ENCODE measurements at regions not wholly inside any gene's neighbourhood (a gene's known extent, or its start where the extent isn't known, plus 50 kb on each side); places are given as distances from the start of the nearest gene placed in this dataset.

GRCh38 chrX:40268188-40268520, 170.4 kb upstream of the BCOR start:
- 88% methylated on average over 2 of the region's 4 CpGs for WGBS (ENCODE audit: insufficient coverage, low lambda C conversion rate)

GRCh38 chrX:40267334-40268187, 169.8 kb upstream of the BCOR start:
- Histone ChIP-seq H3K27ac (ENCODE audit: low read length) (no peak overlapping the region), H3K36me3 (ENCODE audit: control insufficient read depth, insufficient read depth, low read length) (no peaks in the 10 kb centered on the region), H3K4me3 (ENCODE audit: low read length) (peak overlapping the region; percentile 47), H3K27me3 (ENCODE audit: control insufficient read depth, insufficient read depth, low read length) (no peaks in the 10 kb centered on the region), H3K4me1 (ENCODE audit: control insufficient read depth, insufficient read depth, low read length) (peaks cover 20% of the 10 kb centered on the region), H3K9me3 (ENCODE audit: control insufficient read depth, low read depth, low read length) (no peaks in the 10 kb centered on the region)
- DNase-seq, result no peak
- no CpG with 5 or more reads among the region's 29 CpGs for WGBS (ENCODE audit: insufficient coverage, low lambda C conversion rate)

More at GRCh38 chrX:40268188-40268520, 170.4 kb upstream of the BCOR start:
- H3K4me1 ChIP-seq (ENCODE audit: control insufficient read depth, insufficient read depth, low read length), result peaks cover 14% of the 10 kb centered on the region
- no peak overlapping the region for H3K4me3 ChIP-seq (ENCODE audit: low read length)
- no peaks in the 10 kb centered on the region for H3K27me3 ChIP-seq (ENCODE audit: control insufficient read depth, insufficient read depth, low read length)
- H3K27ac ChIP-seq (ENCODE audit: low read length), result no peak overlapping the region
- no peaks in the 10 kb centered on the region for H3K9me3 ChIP-seq (ENCODE audit: control insufficient read depth, low read depth, low read length)
- H3K36me3 ChIP-seq (ENCODE audit: control insufficient read depth, insufficient read depth, low read length), result no peaks in the 10 kb centered on the region
- DNase-seq, result no peak

GRCh38 chrX:40266490-40267333, 169.0 kb upstream of the BCOR start:
- no CpG with 5 or more reads among the region's 42 CpGs for WGBS (ENCODE audit: insufficient coverage, low lambda C conversion rate)
- peak overlapping the region; percentile 10 for H3K27ac ChIP-seq (ENCODE audit: low read length)
- peak; percentile 48 to 74 for DNase-seq
- no peaks in the 10 kb centered on the region for H3K27me3 ChIP-seq (ENCODE audit: control insufficient read depth, insufficient read depth, low read length)
- peak overlapping the region; percentile 47 for H3K4me3 ChIP-seq (ENCODE audit: low read length)
- H3K9me3 ChIP-seq (ENCODE audit: control insufficient read depth, low read depth, low read length), result no peaks in the 10 kb centered on the region
- H3K4me1 ChIP-seq (ENCODE audit: control insufficient read depth, insufficient read depth, low read length), result peaks cover 27% of the 10 kb centered on the region
- no peaks in the 10 kb centered on the region for H3K36me3 ChIP-seq (ENCODE audit: control insufficient read depth, insufficient read depth, low read length)

- Histone ChIP-seq H3K36me3 (ENCODE audit: control insufficient read depth, insufficient read depth, low read length) (no peaks in the 10 kb centered on the region), H3K27ac (ENCODE audit: low read length) (no peak overlapping the region), H3K27me3 (ENCODE audit: control insufficient read depth, insufficient read depth, low read length) (no peaks in the 10 kb centered on the region), H3K4me1 (ENCODE audit: control insufficient read depth, insufficient read depth, low read length) (peaks cover 32% of the 10 kb centered on the region), H3K4me3 (ENCODE audit: low read length) (no peak overlapping the region), H3K9me3 (ENCODE audit: control insufficient read depth, low read depth, low read length) (no peaks in the 10 kb centered on the region)
- WGBS (ENCODE audit: insufficient coverage, low lambda C conversion rate), result no CpG with 5 or more reads among the region's 7 CpGs
- DNase-seq, result no peak
Observed at GRCh38 chrX:40265936-40266335, 168.2 kb upstream of the BCOR start.

- Histone ChIP-seq H3K9me3 (ENCODE audit: control insufficient read depth, low read depth, low read length) (no peaks in the 10 kb centered on the region), H3K36me3 (ENCODE audit: control insufficient read depth, insufficient read depth, low read length) (no peaks in the 10 kb centered on the region), H3K27ac (ENCODE audit: low read length) (peak overlapping the region; percentile 91), H3K4me1 (ENCODE audit: control insufficient read depth, insufficient read depth, low read length) (peaks cover 32% of the 10 kb centered on the region), H3K4me3 (ENCODE audit: low read length) (no peak overlapping the region), H3K27me3 (ENCODE audit: control insufficient read depth, insufficient read depth, low read length) (no peaks in the 10 kb centered on the region)
- DNase-seq, result no peak
- no CpG with 5 or more reads among the region's 8 CpGs for WGBS (ENCODE audit: insufficient coverage, low lambda C conversion rate)
Observed at GRCh38 chrX:40263014-40263560, 165.3 kb upstream of the BCOR start.

GRCh38 chrX:40262157-40263013, 164.6 kb upstream of the BCOR start:
- Histone ChIP-seq H3K9me3 (ENCODE audit: control insufficient read depth, low read depth, low read length) (no peaks in the 10 kb centered on the region), H3K27ac (ENCODE audit: low read length) (peak overlapping the region; percentile 91), H3K27me3 (ENCODE audit: control insufficient read depth, insufficient read depth, low read length) (no peaks in the 10 kb centered on the region), H3K4me1 (ENCODE audit: control insufficient read depth, insufficient read depth, low read length) (peaks cover 28% of the 10 kb centered on the region), H3K36me3 (ENCODE audit: control insufficient read depth, insufficient read depth, low read length) (no peaks in the 10 kb centered on the region), H3K4me3 (ENCODE audit: low read length) (no peak overlapping the region)
- DNase-seq, result peak; percentile 86 to 90
- no CpG with 5 or more reads among the region's 13 CpGs for WGBS (ENCODE audit: insufficient coverage, low lambda C conversion rate)

- Histone ChIP-seq H3K36me3 (ENCODE audit: control insufficient read depth, insufficient read depth, low read length) (no peaks in the 10 kb centered on the region), H3K27me3 (ENCODE audit: control insufficient read depth, insufficient read depth, low read length) (no peaks in the 10 kb centered on the region), H3K4me1 (ENCODE audit: control insufficient read depth, insufficient read depth, low read length) (peaks cover 28% of the 10 kb centered on the region), H3K27ac (ENCODE audit: low read length) (peak overlapping the region; percentile 91), H3K4me3 (ENCODE audit: low read length) (no peak overlapping the region), H3K9me3 (ENCODE audit: control insufficient read depth, low read depth, low read length) (no peaks in the 10 kb centered on the region)
- DNase-seq, result no peak
- WGBS (ENCODE audit: insufficient coverage, low lambda C conversion rate), result no CpG with 5 or more reads among the region's 7 CpGs
Observed at GRCh38 chrX:40261833-40262156, 164.0 kb upstream of the BCOR start.

GRCh38 chrX:40260146-40260747, 162.5 kb upstream of the BCOR start:
- WGBS (ENCODE audit: insufficient coverage, low lambda C conversion rate), result no CpG with 5 or more reads among the region's 14 CpGs
- H3K4me1 ChIP-seq (ENCODE audit: control insufficient read depth, insufficient read depth, low read length), result peaks cover 20% of the 10 kb centered on the region

GRCh38 chrX:40258909-40259308, 161.2 kb upstream of the BCOR start:
- no peaks in the 10 kb centered on the region for H3K36me3 ChIP-seq (ENCODE audit: control insufficient read depth, insufficient read depth, low read length)
- H3K27me3 ChIP-seq (ENCODE audit: control insufficient read depth, insufficient read depth, low read length), result no peaks in the 10 kb centered on the region
- no peak overlapping the region for H3K27ac ChIP-seq (ENCODE audit: low read length)
- WGBS (ENCODE audit: insufficient coverage, low lambda C conversion rate), result no CpG with 5 or more reads among the region's 6 CpGs
- DNase-seq, result no peak
- peaks cover 18% of the 10 kb centered on the region for H3K4me1 ChIP-seq (ENCODE audit: control insufficient read depth, insufficient read depth, low read length)
- no peak overlapping the region for H3K4me3 ChIP-seq (ENCODE audit: low read length)
- H3K9me3 ChIP-seq (ENCODE audit: control insufficient read depth, low read depth, low read length), result no peaks in the 10 kb centered on the region

More at GRCh38 chrX:40260146-40260747, 162.5 kb upstream of the BCOR start:
- peak in 1 of 2 donors; percentile 33 for DNase-seq
- H3K9me3 ChIP-seq (ENCODE audit: control insufficient read depth, low read depth, low read length), result no peaks in the 10 kb centered on the region
- no peaks in the 10 kb centered on the region for H3K27me3 ChIP-seq (ENCODE audit: control insufficient read depth, insufficient read depth, low read length)
- H3K27ac ChIP-seq (ENCODE audit: low read length), result no peak overlapping the region
- no peak overlapping the region for H3K4me3 ChIP-seq (ENCODE audit: low read length)
- H3K36me3 ChIP-seq (ENCODE audit: control insufficient read depth, insufficient read depth, low read length), result no peaks in the 10 kb centered on the region

All from large intestine (tissue), 3 donors.